CD4-positive, alpha-beta T cell treated with Interleukin-1 beta for 1 hour (primary cell): ENCODE measurements at regions not wholly inside any gene's neighbourhood (a gene's known extent, or its start where the extent isn't known, plus 50 kb on each side); places are given as distances from the start of the nearest gene placed in this dataset.

Source experiments
- DNase-seq, 2 donors: peaks; one replicate each; pipeline ENCODE4 v3.0.0-alpha.2; 2020 to 2022

GRCh38 chr5:7955476-7955875 lies 86.5 kb downstream of the MTRR start:
- DNase-seq = no peak

GRCh38 chr5:7957329-7957728 lies 88.4 kb downstream of the MTRR start:
- DNase-seq = no peak

GRCh38 chr5:7960142-7960541 lies 91.2 kb downstream of the MTRR start:
- DNase-seq = no peak

GRCh38 chr5:7961540-7961939 lies 92.6 kb downstream of the MTRR start:
- DNase-seq = no peak

GRCh38 chr5:7970816-7971215 lies 101.9 kb downstream of the MTRR start:
- no peak for DNase-seq

- DNase-seq = no peak
These were observed 107.7 kb downstream of the MTRR start for GRCh38 chr5:7976411-7977190.

DNA sequence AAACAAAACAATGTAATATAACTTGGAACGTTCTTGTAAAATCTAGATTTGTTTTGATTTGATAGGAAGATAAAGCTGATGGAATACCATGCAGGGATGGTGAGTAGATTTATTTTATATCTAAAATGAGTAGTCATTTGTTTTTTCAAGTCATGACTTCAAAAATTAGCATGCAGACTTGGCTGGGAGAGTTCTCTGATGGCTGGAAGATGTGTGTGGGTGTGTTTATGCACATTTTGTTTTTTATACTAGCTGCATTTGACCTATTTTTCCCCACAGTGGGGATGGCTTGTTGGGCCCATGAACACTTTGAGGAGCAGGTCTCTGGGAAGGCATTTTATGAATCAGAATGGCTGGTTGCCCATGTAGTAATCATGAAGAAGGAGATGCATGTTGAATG lies 109.2 kb downstream of the MTRR start:
- DNase-seq = no peak

- no peak for DNase-seq
These were observed 110.0 kb downstream of the MTRR start for GRCh38 chr5:7978991-7979390.

- no peak for DNase-seq
These were observed 111.9 kb downstream of the MTRR start for GRCh38 chr5:7980881-7981280.

DNA sequence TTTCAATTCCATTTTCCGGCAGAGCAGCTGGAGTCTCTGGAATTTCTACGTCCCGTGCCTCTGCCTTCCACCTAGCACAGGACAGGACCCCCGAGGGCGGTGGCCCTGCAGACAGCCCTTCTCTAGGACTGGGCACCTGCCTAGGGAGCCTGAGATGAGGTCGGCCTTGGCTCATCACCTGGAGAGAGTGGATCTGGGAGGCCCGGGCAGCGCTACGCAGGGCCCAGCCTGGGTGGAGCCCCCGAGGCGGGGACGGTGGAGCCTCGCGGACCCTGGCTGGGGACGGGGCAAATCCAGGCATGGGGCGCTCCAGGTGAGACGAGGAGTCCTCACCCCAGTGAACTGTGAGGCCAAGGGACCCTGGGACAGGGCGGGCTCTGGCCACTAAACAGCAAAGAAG lies 114.5 kb downstream of the MTRR start:
- DNase-seq = no peak

DNA sequence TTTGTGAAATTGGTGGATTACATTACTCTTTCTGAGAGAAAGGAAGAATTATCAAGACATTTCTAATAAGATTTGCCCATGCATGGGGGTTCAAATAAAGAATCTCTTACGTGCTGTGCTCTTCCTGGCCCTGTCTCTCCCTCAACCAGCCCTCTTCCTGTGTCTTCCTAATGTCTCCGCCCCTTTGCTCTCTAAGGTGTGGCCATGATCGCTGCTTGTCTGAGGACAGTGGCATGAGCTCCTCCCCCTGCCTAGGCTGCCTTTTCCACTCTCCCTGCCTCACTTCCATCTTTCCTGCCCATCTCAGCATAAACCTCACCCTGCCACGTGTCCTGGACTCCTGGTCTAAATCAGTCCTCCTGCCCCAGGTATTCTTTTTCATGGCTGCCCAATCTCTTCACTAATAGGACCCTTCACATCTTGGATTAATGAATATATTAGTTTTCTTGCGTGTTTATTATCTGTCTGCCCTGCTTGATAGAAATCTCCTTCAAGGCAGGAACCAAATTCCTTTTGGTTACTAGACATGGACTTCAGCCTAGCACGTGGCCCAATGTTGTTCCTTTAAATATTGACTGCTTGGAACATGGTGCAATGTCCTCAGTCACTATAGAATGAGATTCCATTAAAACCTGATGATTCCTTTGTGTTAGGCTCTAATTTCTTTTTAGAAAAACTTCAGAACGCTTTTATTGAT lies 122.3 kb downstream of the MTRR start:
- no peak for DNase-seq

GRCh38 chr5:7995688-7996294 lies 126.8 kb downstream of the MTRR start:
- no peak for DNase-seq

- DNase-seq = no peak
These were observed 136.5 kb downstream of the MTRR start for GRCh38 chr5:8005416-8005815.

- DNase-seq = no peak
These were observed 143.4 kb downstream of the MTRR start for GRCh38 chr5:8012131-8012977.

- DNase-seq = no peak
These were observed 145.2 kb downstream of the MTRR start for GRCh38 chr5:8013948-8014710.

- no peak for DNase-seq
These were observed 150.8 kb downstream of the MTRR start for GRCh38 chr5:8019719-8020218.

GRCh38 chr5:8020861-8021514 lies 152.0 kb downstream of the MTRR start:
- DNase-seq = no peak

GRCh38 chr5:8028243-8028642 lies 159.3 kb downstream of the MTRR start:
- DNase-seq = no peak

GRCh38 chr5:8033261-8033660 lies 164.3 kb downstream of the MTRR start:
- DNase-seq = no peak

DNA sequence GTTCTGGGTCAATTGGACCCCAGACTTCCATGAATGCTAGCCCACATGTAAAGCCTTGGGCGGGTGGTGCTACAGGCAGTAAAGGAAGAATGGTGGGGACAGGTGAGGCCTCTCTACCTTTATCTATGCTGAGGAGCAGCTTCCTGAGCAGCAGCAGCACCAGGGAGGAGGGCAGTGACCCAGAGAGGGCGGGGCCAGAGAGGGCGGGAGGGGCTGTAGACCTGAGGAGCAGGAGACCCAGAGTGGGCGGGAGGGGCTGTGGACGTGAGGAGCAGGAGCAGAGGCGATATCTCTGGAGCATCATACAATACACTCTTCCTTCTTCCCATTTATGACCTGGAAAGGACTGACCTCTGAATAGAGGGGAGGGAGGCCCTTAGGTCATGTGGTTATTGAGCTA lies 165.9 kb downstream of the MTRR start:
- DNase-seq = no peak

GRCh38 chr5:8048920-8049319 lies 180.0 kb downstream of the MTRR start:
- DNase-seq = no peak
